Liver (tissue), 8 donors: ENCODE measurements at regions not wholly inside any gene's neighbourhood (a gene's known extent, or its start where the extent isn't known, plus 50 kb on each side); places are given as distances from the start of the nearest gene placed in this dataset.

ENCODE experiments used
- DNase-seq: peaks from one replicate; pipeline ENCODE4 v3.0.0-alpha.2; 2017; ENCODE audit warnings: low spot score
- H3K27ac ChIP-seq, 2 donors: one replicate each; pipeline ENCODE4 v1.7.0; 2013; ENCODE audit warnings: inconsistent platforms in 2 of 2, low read length in 2 of 2, control low read depth in 1 of 2, low read depth in 1 of 2, mild to moderate bottlenecking in 1 of 2
- H3K27me3 ChIP-seq, 4 donors: one replicate each; pipeline versions ENCODE4 v1.6.1 to v1.7.0; 2013; ENCODE audit warnings: low read length in 3 of 4, inconsistent platforms in 1 of 4, mild to moderate bottlenecking in 1 of 4, moderate library complexity in 1 of 4; ENCODE audit not compliant: control insufficient read depth in 4 of 4, insufficient read depth in 4 of 4
- H3K36me3 ChIP-seq, 4 donors: one replicate each; pipeline versions ENCODE4 v1.6.1 to v1.7.0; 2013; ENCODE audit warnings: low read length in 3 of 4, mild to moderate bottlenecking in 3 of 4, low read depth in 1 of 4, moderate library complexity in 1 of 4; ENCODE audit not compliant: control insufficient read depth in 4 of 4, insufficient read depth in 3 of 4
- H3K4me1 ChIP-seq, 4 donors: one replicate each; pipeline versions ENCODE4 v1.6.1 to v1.7.0; 2013; ENCODE audit warnings: low read length in 3 of 4, mild to moderate bottlenecking in 3 of 4, moderate library complexity in 1 of 4; ENCODE audit not compliant: control insufficient read depth in 4 of 4, insufficient read depth in 4 of 4
- H3K4me3 ChIP-seq, 3 donors: one replicate each; pipeline versions ENCODE4 v1.6.1 to v1.7.0; 2013; ENCODE audit warnings: low read length in 3 of 3, control low read depth in 1 of 3, low read depth in 1 of 3, mild to moderate bottlenecking in 1 of 3
- H3K9ac ChIP-seq, 2 donors: one replicate each; pipeline ENCODE4 v1.7.0; 2013; ENCODE audit warnings: low read length in 2 of 2, mild to moderate bottlenecking in 2 of 2, moderate library complexity in 2 of 2, control low read depth in 1 of 2, low read depth in 1 of 2
- H3K9me3 ChIP-seq, 4 donors: one replicate each; pipeline versions ENCODE4 v1.6.1 to v1.7.0; 2013; ENCODE audit warnings: low read length in 3 of 4; ENCODE audit not compliant: control insufficient read depth in 4 of 4
- EGR1 ChIP-seq, 2 donors: IDR thresholded peaks; 2 replicates each; pipeline ENCODE4 v1.6.1; 2016 to 2018; ENCODE audit warnings: antibody characterized with exemption in 2 of 2, low read depth in 2 of 2
- FOXA1 ChIP-seq: IDR thresholded peaks from 2 replicates; pipeline ENCODE4 v1.6.1; 2016; ENCODE audit warnings: antibody characterized with exemption
- FOXA2 ChIP-seq: IDR thresholded peaks from 2 replicates; pipeline ENCODE4 v1.6.1; 2016; ENCODE audit warnings: antibody characterized with exemption
- GABPA ChIP-seq, 2 donors: IDR thresholded peaks in 1 of 2; conservative IDR thresholded peaks in 1 of 2; 2 replicates each; pipeline ENCODE4 v1.6.1; 2016; ENCODE audit warnings: antibody characterized with exemption in 2 of 2, mild to moderate bottlenecking in 1 of 2, moderate library complexity in 1 of 2
- HNF4A ChIP-seq, 2 donors: conservative IDR thresholded peaks; 2 replicates each; pipeline ENCODE4 v1.6.1; 2016; ENCODE audit warnings: antibody characterized with exemption in 2 of 2, mild to moderate bottlenecking in 2 of 2
- HNF4G ChIP-seq: IDR thresholded peaks from 2 replicates; pipeline ENCODE4 v1.6.1; 2016; ENCODE audit warnings: antibody characterized with exemption
- JUND ChIP-seq, 2 donors: IDR thresholded peaks; 2 replicates each; pipeline ENCODE4 v1.6.1; 2016; ENCODE audit warnings: antibody characterized with exemption in 2 of 2
- NR2F2 ChIP-seq: IDR thresholded peaks from 2 replicates; pipeline ENCODE4 v1.6.1; 2016; ENCODE audit warnings: antibody characterized with exemption
- RAD21 ChIP-seq, 2 donors: IDR thresholded peaks; 2 replicates each; pipeline ENCODE4 v1.6.1; 2016; ENCODE audit warnings: antibody characterized with exemption in 2 of 2, mild to moderate bottlenecking in 2 of 2
- RXRA ChIP-seq, 2 donors: IDR thresholded peaks; 2 replicates each; pipeline ENCODE4 v1.6.1; 2017 to 2018; ENCODE audit warnings: antibody characterized with exemption in 2 of 2, mild to moderate bottlenecking in 1 of 2
- SP1 ChIP-seq: IDR thresholded peaks from 2 replicates; pipeline ENCODE4 v1.6.1; 2018; ENCODE audit warnings: antibody characterized with exemption, mild to moderate bottlenecking
- TAF1 ChIP-seq: conservative IDR thresholded peaks from 2 replicates; pipeline ENCODE4 v1.6.1; 2016; ENCODE audit warnings: antibody characterized with exemption, mild to moderate bottlenecking
- YY1 ChIP-seq: IDR thresholded peaks from 2 replicates; pipeline ENCODE4 v1.6.1; 2016; ENCODE audit warnings: antibody characterized with exemption, mild to moderate bottlenecking
- WGBS: extraction: QIAGEN DNeasy Blood & Tissue Kit; methylation state at CpG from one replicate; pipeline ENCODE4 v1.1.7; 2013; 5-methylcytosine and 5-hydroxymethylcytosine counted together
- TF ChIP-seq, protein P1 (sequence below): IDR thresholded peaks from 2 replicates; pipeline ENCODE4 v1.6.1; 2016; ENCODE audit warnings: antibody characterized with exemption
- TF ChIP-seq, protein P2 (sequence below): fragments of 150-350 bp; IDR thresholded peaks from 2 replicates; pipeline ENCODE4 v1.5.1; 2017; ENCODE audit warnings: improper control_type of control experiment, low read depth, low read length; ENCODE audit not compliant: missing input control
- TF ChIP-seq, protein P3 (sequence below): IDR thresholded peaks from 2 replicates; pipeline ENCODE4 v1.6.1; 2016; ENCODE audit warnings: antibody characterized with exemption
- TF ChIP-seq, protein P4 (sequence below): IDR thresholded peaks from 2 replicates; pipeline ENCODE4 v1.6.1; 2016; ENCODE audit warnings: antibody characterized with exemption
- TF ChIP-seq, protein P5 (sequence below): IDR thresholded peaks from 2 replicates; pipeline ENCODE4 v1.6.1; 2016; ENCODE audit warnings: antibody characterized with exemption, mild to moderate bottlenecking
- donor health status: healthy.
- donor health status: healthy.
- donor health status: healthy.
- donor health status: healthy.
- donor health status: healthy.

DNA sequence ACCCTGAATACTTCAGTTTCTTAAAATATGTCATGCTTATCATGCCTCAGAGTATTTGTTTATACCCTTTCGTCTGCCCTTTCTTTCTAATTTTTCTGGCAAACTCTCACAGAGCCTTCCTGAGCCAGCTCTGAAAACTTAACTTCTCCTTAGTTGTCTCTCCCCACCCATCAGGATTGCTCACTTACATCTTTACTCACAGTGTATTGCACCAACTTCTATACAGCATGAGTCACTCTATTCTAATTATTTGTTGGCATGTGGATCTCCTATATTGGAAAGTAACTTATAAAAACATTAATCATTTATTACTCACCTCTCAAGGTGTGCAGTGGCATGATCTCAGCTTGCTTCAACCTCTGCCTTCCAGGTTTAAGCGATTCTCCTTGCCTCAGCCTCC is 114.9 kb downstream of the FANCF start:
- no peak for DNase-seq
- no peaks in the 10 kb centered on the region for H3K27me3 ChIP-seq
- no peaks in the 10 kb centered on the region for H3K36me3 ChIP-seq
- 75% methylated on average over 2 of the region's 2 CpGs for WGBS
- no peak overlapping the region for H3K4me3 ChIP-seq
- TF ChIP-seq HNF4A (conservative IDR thresholded peaks at IDR 0.05) (no peak), GABPA (IDR thresholded peaks at IDR 0.05 in 1 of 2, conservative IDR thresholded peaks at IDR 0.05 in 1 of 2) (no peak), FOXA2 (no peak), RAD21 (IDR thresholded peaks at IDR 0.05) (no peak), HNF4G (no peak), TAF1 (no peak)
- TF ChIP-seq, protein P1, sequence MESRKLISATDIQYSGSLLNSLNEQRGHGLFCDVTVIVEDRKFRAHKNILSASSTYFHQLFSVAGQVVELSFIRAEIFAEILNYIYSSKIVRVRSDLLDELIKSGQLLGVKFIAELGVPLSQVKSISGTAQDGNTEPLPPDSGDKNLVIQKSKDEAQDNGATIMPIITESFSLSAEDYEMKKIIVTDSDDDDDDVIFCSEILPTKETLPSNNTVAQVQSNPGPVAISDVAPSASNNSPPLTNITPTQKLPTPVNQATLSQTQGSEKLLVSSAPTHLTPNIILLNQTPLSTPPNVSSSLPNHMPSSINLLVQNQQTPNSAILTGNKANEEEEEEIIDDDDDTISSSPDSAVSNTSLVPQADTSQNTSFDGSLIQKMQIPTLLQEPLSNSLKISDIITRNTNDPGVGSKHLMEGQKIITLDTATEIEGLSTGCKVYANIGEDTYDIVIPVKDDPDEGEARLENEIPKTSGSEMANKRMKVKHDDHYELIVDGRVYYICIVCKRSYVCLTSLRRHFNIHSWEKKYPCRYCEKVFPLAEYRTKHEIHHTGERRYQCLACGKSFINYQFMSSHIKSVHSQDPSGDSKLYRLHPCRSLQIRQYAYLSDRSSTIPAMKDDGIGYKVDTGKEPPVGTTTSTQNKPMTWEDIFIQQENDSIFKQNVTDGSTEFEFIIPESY, result no peak
- TF ChIP-seq, protein P2, sequence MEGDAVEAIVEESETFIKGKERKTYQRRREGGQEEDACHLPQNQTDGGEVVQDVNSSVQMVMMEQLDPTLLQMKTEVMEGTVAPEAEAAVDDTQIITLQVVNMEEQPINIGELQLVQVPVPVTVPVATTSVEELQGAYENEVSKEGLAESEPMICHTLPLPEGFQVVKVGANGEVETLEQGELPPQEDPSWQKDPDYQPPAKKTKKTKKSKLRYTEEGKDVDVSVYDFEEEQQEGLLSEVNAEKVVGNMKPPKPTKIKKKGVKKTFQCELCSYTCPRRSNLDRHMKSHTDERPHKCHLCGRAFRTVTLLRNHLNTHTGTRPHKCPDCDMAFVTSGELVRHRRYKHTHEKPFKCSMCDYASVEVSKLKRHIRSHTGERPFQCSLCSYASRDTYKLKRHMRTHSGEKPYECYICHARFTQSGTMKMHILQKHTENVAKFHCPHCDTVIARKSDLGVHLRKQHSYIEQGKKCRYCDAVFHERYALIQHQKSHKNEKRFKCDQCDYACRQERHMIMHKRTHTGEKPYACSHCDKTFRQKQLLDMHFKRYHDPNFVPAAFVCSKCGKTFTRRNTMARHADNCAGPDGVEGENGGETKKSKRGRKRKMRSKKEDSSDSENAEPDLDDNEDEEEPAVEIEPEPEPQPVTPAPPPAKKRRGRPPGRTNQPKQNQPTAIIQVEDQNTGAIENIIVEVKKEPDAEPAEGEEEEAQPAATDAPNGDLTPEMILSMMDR, result no peak
- H3K9me3 ChIP-seq, result no peaks in the 10 kb centered on the region
- H3K27ac ChIP-seq, result no peak overlapping the region
- H3K4me1 ChIP-seq, result no peaks in the 10 kb centered on the region
- H3K9ac ChIP-seq, result no peak overlapping the region

DNA sequence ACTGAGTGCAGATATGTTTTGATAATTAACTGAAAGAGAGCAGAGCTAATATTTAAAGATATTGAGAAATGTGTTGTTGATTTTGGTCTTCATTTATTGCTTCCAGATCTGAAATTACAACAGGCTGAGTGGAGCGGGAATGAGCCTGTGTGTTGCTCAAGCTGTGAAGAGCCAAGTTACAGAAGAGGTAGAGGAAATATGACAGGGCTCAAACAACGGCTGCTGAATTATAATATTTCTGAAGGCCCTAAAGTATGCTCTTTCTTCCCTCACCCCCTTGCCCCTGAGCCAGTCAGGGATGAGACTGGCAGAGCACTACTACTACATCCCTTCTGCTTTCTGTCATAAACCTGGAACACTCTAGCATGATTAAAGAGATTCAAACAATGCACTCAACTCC is 115.6 kb downstream of the FANCF start:
- TF ChIP-seq, protein P3, sequence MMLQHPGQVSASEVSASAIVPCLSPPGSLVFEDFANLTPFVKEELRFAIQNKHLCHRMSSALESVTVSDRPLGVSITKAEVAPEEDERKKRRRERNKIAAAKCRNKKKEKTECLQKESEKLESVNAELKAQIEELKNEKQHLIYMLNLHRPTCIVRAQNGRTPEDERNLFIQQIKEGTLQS, result no peak
- TF ChIP-seq HNF4A (conservative IDR thresholded peaks at IDR 0.05), result no peak
- TF ChIP-seq HNF4G, result no peak
- TF ChIP-seq, protein P1, result no peak
- TF ChIP-seq, protein P2, result no peak
- TF ChIP-seq YY1, result no peak
- no peak for TF ChIP-seq GABPA (IDR thresholded peaks at IDR 0.05 in 1 of 2, conservative IDR thresholded peaks at IDR 0.05 in 1 of 2)
- TF ChIP-seq RAD21 (IDR thresholded peaks at IDR 0.05), result no peak
- TF ChIP-seq TAF1, result no peak
- TF ChIP-seq, protein P4, sequence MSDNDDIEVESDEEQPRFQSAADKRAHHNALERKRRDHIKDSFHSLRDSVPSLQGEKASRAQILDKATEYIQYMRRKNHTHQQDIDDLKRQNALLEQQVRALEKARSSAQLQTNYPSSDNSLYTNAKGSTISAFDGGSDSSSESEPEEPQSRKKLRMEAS, result no peak
- TF ChIP-seq, protein P5, sequence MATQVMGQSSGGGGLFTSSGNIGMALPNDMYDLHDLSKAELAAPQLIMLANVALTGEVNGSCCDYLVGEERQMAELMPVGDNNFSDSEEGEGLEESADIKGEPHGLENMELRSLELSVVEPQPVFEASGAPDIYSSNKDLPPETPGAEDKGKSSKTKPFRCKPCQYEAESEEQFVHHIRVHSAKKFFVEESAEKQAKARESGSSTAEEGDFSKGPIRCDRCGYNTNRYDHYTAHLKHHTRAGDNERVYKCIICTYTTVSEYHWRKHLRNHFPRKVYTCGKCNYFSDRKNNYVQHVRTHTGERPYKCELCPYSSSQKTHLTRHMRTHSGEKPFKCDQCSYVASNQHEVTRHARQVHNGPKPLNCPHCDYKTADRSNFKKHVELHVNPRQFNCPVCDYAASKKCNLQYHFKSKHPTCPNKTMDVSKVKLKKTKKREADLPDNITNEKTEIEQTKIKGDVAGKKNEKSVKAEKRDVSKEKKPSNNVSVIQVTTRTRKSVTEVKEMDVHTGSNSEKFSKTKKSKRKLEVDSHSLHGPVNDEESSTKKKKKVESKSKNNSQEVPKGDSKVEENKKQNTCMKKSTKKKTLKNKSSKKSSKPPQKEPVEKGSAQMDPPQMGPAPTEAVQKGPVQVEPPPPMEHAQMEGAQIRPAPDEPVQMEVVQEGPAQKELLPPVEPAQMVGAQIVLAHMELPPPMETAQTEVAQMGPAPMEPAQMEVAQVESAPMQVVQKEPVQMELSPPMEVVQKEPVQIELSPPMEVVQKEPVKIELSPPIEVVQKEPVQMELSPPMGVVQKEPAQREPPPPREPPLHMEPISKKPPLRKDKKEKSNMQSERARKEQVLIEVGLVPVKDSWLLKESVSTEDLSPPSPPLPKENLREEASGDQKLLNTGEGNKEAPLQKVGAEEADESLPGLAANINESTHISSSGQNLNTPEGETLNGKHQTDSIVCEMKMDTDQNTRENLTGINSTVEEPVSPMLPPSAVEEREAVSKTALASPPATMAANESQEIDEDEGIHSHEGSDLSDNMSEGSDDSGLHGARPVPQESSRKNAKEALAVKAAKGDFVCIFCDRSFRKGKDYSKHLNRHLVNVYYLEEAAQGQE, result no peak
- no peak for TF ChIP-seq FOXA2
- TF ChIP-seq SP1, result no peak
- TF ChIP-seq NR2F2, result no peak
- no peak for TF ChIP-seq EGR1 (IDR thresholded peaks at IDR 0.05; ENCODE audit: low read depth in 2 of 2)
- TF ChIP-seq JUND (IDR thresholded peaks at IDR 0.05), result no peak
- TF ChIP-seq RXRA (IDR thresholded peaks at IDR 0.05), result no peak
- TF ChIP-seq FOXA1, result no peak
- no peak for DNase-seq
- Histone ChIP-seq H3K4me3 (no peak overlapping the region), H3K27me3 (no peaks in the 10 kb centered on the region), H3K9me3 (no peaks in the 10 kb centered on the region), H3K36me3 (no peaks in the 10 kb centered on the region), H3K27ac (no peak overlapping the region), H3K4me1 (no peaks in the 10 kb centered on the region), H3K9ac (no peak overlapping the region)
- 49% methylated on average over 2 of the region's 2 CpGs for WGBS
